ENCODE measurements at regions not wholly inside any gene's neighbourhood (a gene's known extent, or its start where the extent isn't known, plus 50 kb on each side); places are given as distances from the start of the nearest gene placed in this dataset.

- no peak overlapping the region for H3K4me3 ChIP-seq
- no peak for TF ChIP-seq CTCF (IDR thresholded peaks at IDR 0.05)
- H3K9me3 ChIP-seq = peaks cover 0 to 13% (median 6%) of the 10 kb centered on the region in 3 donors
- DNase-seq = no peak
- H3K27ac ChIP-seq = no peak overlapping the region
- no peaks in the 10 kb centered on the region for H3K4me1 ChIP-seq
- intact Hi-C loops (cut with DNase I; ENCODE audit: low total_unique reads) = no loop called here
- H3K36me3 ChIP-seq = no peaks in the 10 kb centered on the region
- H3K27me3 ChIP-seq = peaks cover 0 to 5% of the 10 kb centered on the region in 2 donors
These were observed 103.0 kb upstream of the MOCS1 start for GRCh38 chr6:40037271-40037670.

- Histone ChIP-seq H3K36me3 (no peaks in the 10 kb centered on the region), H3K4me1 (no peaks in the 10 kb centered on the region), H3K27me3 (peaks cover 0 to 5% of the 10 kb centered on the region in 2 donors), H3K27ac (no peak overlapping the region), H3K9me3 (peaks cover 0 to 4% (median under 1%) of the 10 kb centered on the region in 3 donors), H3K4me3 (no peak overlapping the region)
- no peak for TF ChIP-seq CTCF (IDR thresholded peaks at IDR 0.05)
- intact Hi-C loops (cut with DNase I; ENCODE audit: low total_unique reads) = no loop called here
- DNase-seq = no peak
These were observed 101.9 kb upstream of the MOCS1 start for GRCh38 chr6:40036186-40036585.

GRCh38 chr6:40028449-40028848, 94.2 kb upstream of the MOCS1 start:
- H3K9me3 ChIP-seq = no peaks in the 10 kb centered on the region
- no peak overlapping the region for H3K4me3 ChIP-seq
- no peaks in the 10 kb centered on the region for H3K27me3 ChIP-seq
- no peak overlapping the region for H3K27ac ChIP-seq
- TF ChIP-seq CTCF (IDR thresholded peaks at IDR 0.05) = no peak
- intact Hi-C loops (cut with DNase I; ENCODE audit: low total_unique reads) = no loop called here
- DNase-seq = no peak
- H3K36me3 ChIP-seq = no peaks in the 10 kb centered on the region
- H3K4me1 ChIP-seq = no peaks in the 10 kb centered on the region

- Histone ChIP-seq H3K4me3 (no peak overlapping the region), H3K36me3 (no peaks in the 10 kb centered on the region), H3K4me1 (no peaks in the 10 kb centered on the region), H3K9me3 (peaks cover 0 to 3% (median 0%) of the 10 kb centered on the region in 3 donors), H3K27me3 (peaks cover 0 to 2% of the 10 kb centered on the region in 2 donors), H3K27ac (no peak overlapping the region)
- intact Hi-C loops (cut with DNase I; ENCODE audit: low total_unique reads) = no loop called here
- no peak for DNase-seq
- TF ChIP-seq CTCF (IDR thresholded peaks at IDR 0.05) = no peak
These were observed 88.6 kb upstream of the MOCS1 start for GRCh38 chr6:40022867-40023266.

GRCh38 chr6:40020166-40020565, 85.9 kb upstream of the MOCS1 start:
- peaks cover 0 to 2% of the 10 kb centered on the region in 2 donors for H3K27me3 ChIP-seq
- H3K4me1 ChIP-seq = no peaks in the 10 kb centered on the region
- H3K27ac ChIP-seq = no peak overlapping the region
- intact Hi-C loops (cut with DNase I; ENCODE audit: low total_unique reads) = no loop called here
- DNase-seq = no peak
- no peaks in the 10 kb centered on the region for H3K36me3 ChIP-seq
- no peak for TF ChIP-seq CTCF (IDR thresholded peaks at IDR 0.05)
- H3K9me3 ChIP-seq = peaks cover 0 to 9% (median 3%) of the 10 kb centered on the region in 3 donors
- H3K4me3 ChIP-seq = no peak overlapping the region

GRCh38 chr6:40015530-40015929, 81.3 kb upstream of the MOCS1 start:
- no peak overlapping the region for H3K4me3 ChIP-seq
- H3K4me1 ChIP-seq = no peaks in the 10 kb centered on the region
- DNase-seq = no peak
- no peaks in the 10 kb centered on the region for H3K27me3 ChIP-seq
- intact Hi-C loops (cut with DNase I; ENCODE audit: low total_unique reads) = no loop called here
- H3K27ac ChIP-seq = no peak overlapping the region
- H3K9me3 ChIP-seq = peaks cover 0 to 9% (median 3%) of the 10 kb centered on the region in 3 donors
- no peak for TF ChIP-seq CTCF (IDR thresholded peaks at IDR 0.05)
- H3K36me3 ChIP-seq = no peaks in the 10 kb centered on the region

Data from tibial artery (tissue), 4 donors.